GM12878 (cell line): ENCODE measurements at regions not wholly inside any gene's neighbourhood (a gene's known extent, or its start where the extent isn't known, plus 50 kb on each side); places are given as distances from the start of the nearest gene placed in this dataset.

Experiments used
- ATAC-seq: fragments of 200-7000 bp; cut with Tn5 transposase; 3 replicates; pipeline ENCODE4 v1.9.1; 2020; ENCODE audit warnings: mild to moderate bottlenecking, moderate library complexity
- BruUV-seq: library from RNA; stranded (reverse); fragments of 400-500 nt; replicated peaks from 2 replicates; lab custom pipeline; 2021; lab: Mats Ljungman, UMichigan
- CTCF ChIA-PET: fragments of 300-600 bp; sonication (Branson Sonifier 250); formaldehyde crosslinking; extraction: SDS; loops from one replicate; lab custom pipeline; 2021; ENCODE audit warnings: inconsistent platforms; lab: Yijun Ruan, JAX
- POLR2A ChIA-PET: fragments of 350-600 bp; formaldehyde crosslinking; extraction: SDS; loops from one replicate; lab custom pipeline; 2021; ENCODE audit warnings: inconsistent platforms; lab: Charles Lee
- RAD21 ChIA-PET: fragments of 300-600 bp; sonication (Branson Sonifier 250); formaldehyde crosslinking; loops from one replicate; lab custom pipeline; 2023; ENCODE audit warnings: antibody characterized with exemption; ENCODE audit not compliant: unreplicated experiment; lab: Charles Lee
- SMC1A ChIA-PET: fragments of 300-600 bp; sonication (Branson Sonifier 250); formaldehyde crosslinking; loops from one replicate; lab custom pipeline; 2023; ENCODE audit not compliant: unreplicated experiment, uncharacterized antibody; lab: Charles Lee
- DNase-seq: peaks from one replicate; pipeline ENCODE4 v3.0.0-alpha.2; 2011; ENCODE audit warnings: low read depth, low spot score
- FAIRE-seq: peaks from 3 replicates; lab custom pipeline; 2011; peaks lifted over from hg19 to GRCh38; lab: Jason Lieb, UNC
- H2AFZ ChIP-seq: 2 replicates; pipeline ENCODE4 v1.6.0; 2011; ENCODE audit warnings: low read depth, low read length, control low read depth; ENCODE audit not compliant: control insufficient read depth
- H3K27ac ChIP-seq: 2 replicates; pipeline ENCODE4 v1.5.1; 2011; ENCODE audit warnings: control low read depth; ENCODE audit not compliant: control insufficient read depth, insufficient read depth
- H3K27me3 ChIP-seq, 2 experiments: replicated peaks in 1 of 2; 2 replicates each; pipeline versions ENCODE4 v1.6.0 to v1.6.1; 2011; ENCODE audit warnings: low read length in 1 of 2; ENCODE audit not compliant: control insufficient read depth in 2 of 2, insufficient read depth in 2 of 2
- H3K36me3 ChIP-seq, 2 experiments: 2 replicates each; pipeline ENCODE4 v1.5.1; 2011; ENCODE audit warnings: low read length in 1 of 2; ENCODE audit not compliant: control insufficient read depth in 2 of 2, insufficient read depth in 2 of 2
- H3K4me1 ChIP-seq: 2 replicates; pipeline ENCODE4 v1.6.1; 2011; ENCODE audit warnings: mild to moderate bottlenecking, low read length, moderate library complexity, mixed read lengths; ENCODE audit not compliant: control insufficient read depth, insufficient read depth
- H3K4me2 ChIP-seq: 2 replicates; pipeline ENCODE4 v1.6.0; 2011; ENCODE audit warnings: control low read depth; ENCODE audit not compliant: control insufficient read depth, insufficient read depth
- H3K4me3 ChIP-seq: fragments of 200-600 bp; sonication (generic); 2 replicates; pipeline ENCODE4 v1.5.1; 2016
- H3K79me2 ChIP-seq: 2 replicates; pipeline ENCODE4 v1.6.0; 2011; ENCODE audit warnings: low read length; ENCODE audit not compliant: control insufficient read depth, insufficient read depth
- H3K9ac ChIP-seq: 2 replicates; pipeline ENCODE4 v1.8.0; 2011; ENCODE audit warnings: low read length, control low read depth, mixed read lengths; ENCODE audit not compliant: control insufficient read depth, insufficient read depth
- H3K9me3 ChIP-seq: replicated peaks from 3 replicates; pipeline ENCODE4 v1.5.1; 2011; ENCODE audit warnings: mild to moderate bottlenecking, low read length; ENCODE audit not compliant: control insufficient read depth, insufficient read depth
- H4K20me1 ChIP-seq: 2 replicates; pipeline ENCODE4 v1.6.0; 2011; ENCODE audit not compliant: control insufficient read depth, insufficient read depth
- CEBPZ ChIP-seq: fragments of 150-350 bp; IDR thresholded peaks from 2 replicates; pipeline ENCODE4 v1.6.1; 2016; ENCODE audit warnings: low read depth, low read length
- HCFC1 ChIP-seq: fragments of 150-350 bp; IDR thresholded peaks from 2 replicates; pipeline ENCODE4 v1.6.1; 2014; ENCODE audit warnings: low read length
- HDGF ChIP-seq: fragments of 450-650 bp; IDR thresholded peaks from 2 replicates; pipeline ENCODE4 v1.6.1; 2016; ENCODE audit warnings: antibody characterized with exemption
- KLF5 ChIP-seq: fragments of 450-650 bp; IDR thresholded peaks from 2 replicates; pipeline ENCODE4 v1.6.1; 2014; ENCODE audit warnings: mild to moderate bottlenecking; ENCODE audit not compliant: partially characterized antibody
- PBX3 ChIP-seq: IDR thresholded peaks from 2 replicates; pipeline ENCODE4 v1.6.1; 2011; ENCODE audit warnings: mild to moderate bottlenecking, low read depth, low read length, moderate library complexity; ENCODE audit not compliant: insufficient replicate concordance
- PKNOX1 ChIP-seq: fragments of 450-650 bp; IDR thresholded peaks from 2 replicates; pipeline ENCODE4 v1.6.1; 2016; ENCODE audit warnings: mild to moderate bottlenecking
- RBBP5 ChIP-seq: fragments of 200-600 bp; sonication (generic); conservative IDR thresholded peaks from 2 replicates; pipeline ENCODE4 v1.6.1; 2016
- SRF ChIP-seq, 2 experiments: IDR thresholded peaks; 2 replicates each; pipeline ENCODE4 v1.6.1; 2011; ENCODE audit warnings: low read depth in 2 of 2, low read length in 2 of 2, mild to moderate bottlenecking in 1 of 2, moderate library complexity in 1 of 2
- USF1 ChIP-seq: IDR thresholded peaks from 2 replicates; pipeline ENCODE4 v1.6.1; 2011; ENCODE audit warnings: borderline replicate concordance, low read depth, mild to moderate bottlenecking, moderate library complexity, mixed read lengths, low read length; ENCODE audit not compliant: insufficient read depth; ENCODE audit errors: extremely low read length
- ZBTB40 ChIP-seq: fragments of 450-650 bp; IDR thresholded peaks from 2 replicates; pipeline ENCODE4 v1.6.1; 2016; ENCODE audit warnings: mild to moderate bottlenecking, moderate library complexity, borderline replicate concordance
- ZNF24 ChIP-seq: fragments of 450-650 bp; IDR thresholded peaks from 2 replicates; pipeline ENCODE4 v1.6.1; 2017; ENCODE audit warnings: antibody characterized with exemption, mild to moderate bottlenecking
- WGBS: methylation state at CpG from one replicate; pipeline ENCODE4 v1.1.6; 2016; ENCODE audit warnings: low lambda C conversion rate; ENCODE audit not compliant: insufficient replicate concordance, insufficient coverage; ENCODE audit errors: missing lambda C conversion rate; 5-methylcytosine and 5-hydroxymethylcytosine counted together
- in situ Hi-C: fragments of 300-500 bp; cut with MboI; formaldehyde crosslinking; loops from 9 replicates; pipeline ENCODE4 v1.14.3; 2018; ENCODE audit warnings: mixed read lengths
- intact Hi-C: fragments of 100-400 bp; cut with micrococcal nuclease; formaldehyde crosslinking; loops from one replicate; pipeline ENCODE4 v1.14.2; 2022; ENCODE audit not compliant: unreplicated experiment

GRCh38 chr14:71284048-71284447 lies 376.8 kb downstream of the PCNX1 start:
- ChIA-PET POLR2A (interaction anchor here (0.6 kb wide), 2 partner anchors 13 to 509 kb away, joined by 3 to 4 read pairs; no protein-coding TSS in a partner anchor), SMC1A (no interaction called here), CTCF (interaction anchor here (1.7 kb wide), 1 partner anchor 13 kb away, joined by 4 read pairs; no protein-coding TSS in a partner anchor), RAD21 (no interaction called here)
- no peak overlapping the region for H3K4me2 ChIP-seq
- intact Hi-C loops, result no loop called here
- no TSS peak for BruUV-seq
- no peak overlapping the region for H3K9ac ChIP-seq
- peaks cover 2% of the 10 kb centered on the region; the same call in 1 of the 2 replicates for H3K4me1 ChIP-seq
- DNase-seq (no peak), ATAC-seq (no peak), FAIRE-seq (peak; percentile 13)
- no peak overlapping the region for H3K4me3 ChIP-seq
- H3K36me3 ChIP-seq, result no peaks in the 10 kb centered on the region
- 65% methylated on average over 2 of the region's 2 CpGs for WGBS
- in situ Hi-C loops, result no loop called here
- H4K20me1 ChIP-seq, result no peaks in the 10 kb centered on the region
- H3K79me2 ChIP-seq, result no peaks in the 10 kb centered on the region
- peaks cover 2% of the 10 kb centered on the region; the same call in 1 of the 3 replicates for H3K9me3 ChIP-seq
- H3K27ac ChIP-seq, result no peak overlapping the region
- no peaks in the 10 kb centered on the region for H3K27me3 ChIP-seq
- no peak overlapping the region for H2AFZ ChIP-seq
- TF ChIP-seq PBX3, result no peak
- TF ChIP-seq CEBPZ, result no peak
- no peak for TF ChIP-seq ZBTB40
- no peak for TF ChIP-seq PKNOX1
- TF ChIP-seq RBBP5, result no peak
- no peak for TF ChIP-seq ZNF24
- TF ChIP-seq USF1, result no peak
- TF ChIP-seq HDGF, result no peak
- no peak for TF ChIP-seq KLF5
- TF ChIP-seq HCFC1, result no peak
- no peak for TF ChIP-seq SRF (IDR thresholded peaks at IDR 0.05; ENCODE audit: low read depth in 2 of 2, low read length in 2 of 2)
